Inflammatory macrophage treated with lipopolysaccharide for 1 hour (primary cell): ENCODE measurements at regions not wholly inside any gene's neighbourhood (a gene's known extent, or its start where the extent isn't known, plus 50 kb on each side); places are given as distances from the start of the nearest gene placed in this dataset.

Source experiments
- DNase-seq, 2 donors: peaks; one replicate each; pipeline ENCODE4 v3.0.0-alpha.2; 2020 to 2022

DNA sequence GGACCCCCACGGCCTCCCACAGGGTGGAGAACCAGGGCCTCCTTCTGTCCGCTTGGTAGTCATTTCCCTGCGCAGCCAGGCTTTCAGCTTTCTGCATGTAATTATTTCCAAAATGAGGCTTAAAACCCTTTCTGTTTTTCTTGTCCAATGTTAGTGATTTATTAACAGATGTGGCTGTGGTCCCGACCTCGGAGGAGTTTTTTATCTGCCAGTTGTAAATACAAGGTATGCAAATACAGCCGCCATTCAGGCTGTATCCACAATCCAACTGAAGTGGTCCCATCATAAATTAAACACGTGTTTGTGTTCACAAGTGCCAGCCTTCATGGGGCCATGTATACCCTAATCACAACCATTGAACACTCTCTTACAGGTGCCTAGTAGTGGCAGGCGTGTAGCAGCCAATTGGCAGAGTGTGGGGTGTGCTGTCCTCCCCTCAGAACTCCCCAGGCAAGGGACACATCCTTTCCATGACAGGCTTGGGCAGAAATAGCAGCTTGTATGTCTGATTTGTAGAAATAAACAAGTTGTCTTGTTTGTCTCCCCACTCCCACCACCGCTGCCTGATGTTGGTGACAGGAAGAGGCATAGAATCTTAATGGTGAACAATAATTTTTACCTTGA is 251.3 kb upstream of the MKI67 start:
- no peak for DNase-seq

DNA sequence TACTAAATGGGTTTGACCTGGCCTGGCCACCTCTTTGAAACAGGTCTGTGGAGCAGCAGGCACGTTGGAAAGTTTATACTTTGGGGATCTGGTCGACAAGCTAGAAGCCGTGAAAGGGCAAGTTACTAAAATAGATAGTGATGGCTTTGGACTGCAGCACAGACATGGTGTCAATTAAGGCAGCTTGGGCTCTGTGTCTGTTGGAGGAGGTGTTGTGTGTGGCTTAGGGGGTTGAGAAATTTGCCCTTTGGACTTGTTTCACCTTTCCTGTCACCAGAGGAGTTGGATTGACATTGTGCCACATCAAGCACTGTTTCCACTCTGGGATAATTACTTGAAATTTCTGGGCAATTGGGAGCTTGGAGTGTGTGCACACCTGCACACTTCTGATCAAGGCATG is 251.8 kb upstream of the MKI67 start:
- DNase-seq: no peak

DNA sequence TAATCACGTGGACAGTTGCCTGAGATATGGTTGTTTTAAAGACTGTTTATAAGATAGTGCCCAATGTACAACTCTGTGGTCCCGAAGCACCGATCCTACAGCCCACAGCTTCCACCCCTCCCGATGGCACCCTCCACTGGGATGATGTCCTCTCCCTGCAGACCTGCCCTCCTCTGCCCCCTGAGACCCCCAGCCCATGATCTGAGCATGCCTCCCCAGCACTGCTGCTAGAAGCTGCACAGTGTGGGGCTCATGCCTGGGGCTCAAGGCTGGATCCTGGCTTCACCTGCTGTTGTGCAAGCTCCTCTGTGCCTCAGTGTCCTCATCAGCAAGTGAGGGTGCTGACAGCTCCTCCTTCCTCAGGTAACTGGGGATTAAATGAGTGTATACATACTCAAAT is 254.7 kb upstream of the MKI67 start:
- DNase-seq: no peak

DNA sequence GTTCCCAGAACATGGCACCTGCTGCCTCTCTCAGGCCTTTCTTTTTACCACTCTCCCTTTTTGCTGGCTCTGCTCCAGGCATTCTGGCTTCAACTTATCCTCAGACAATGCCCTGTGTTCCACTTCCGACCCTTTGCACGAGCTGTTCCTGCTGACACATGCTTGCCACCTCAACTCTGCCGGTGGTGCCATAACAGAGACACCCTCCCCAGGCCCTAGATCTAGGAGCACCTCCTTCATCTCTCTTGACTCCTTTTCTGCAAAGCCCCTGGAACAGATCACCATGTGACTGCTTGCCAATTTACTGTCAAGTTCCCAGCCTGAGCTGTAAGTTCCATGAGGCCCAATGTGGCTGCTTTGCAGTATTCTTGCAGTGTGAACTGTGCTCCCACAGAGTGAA is 256.0 kb upstream of the MKI67 start:
- DNase-seq: no peak

DNA sequence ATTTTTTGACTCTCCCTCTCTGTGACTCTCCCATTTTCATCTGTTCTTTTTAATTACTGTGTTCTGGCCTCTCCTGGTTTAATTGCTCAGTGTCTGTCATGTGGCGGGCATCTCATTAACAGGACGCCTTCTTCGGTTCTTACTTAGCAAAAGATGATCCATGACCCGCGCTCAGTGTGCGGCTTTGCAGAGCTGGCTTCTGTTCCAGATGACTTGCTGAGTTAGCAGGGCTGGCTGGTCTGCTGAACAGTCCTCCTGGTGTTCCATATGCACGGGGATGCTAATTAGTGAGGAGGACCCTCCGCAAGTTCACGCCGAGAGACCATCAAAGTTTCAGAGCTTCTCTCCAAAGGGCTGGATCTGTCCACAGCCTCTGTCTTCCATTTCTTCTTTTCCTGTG is 258.6 kb upstream of the MKI67 start:
- DNase-seq: no peak

DNA sequence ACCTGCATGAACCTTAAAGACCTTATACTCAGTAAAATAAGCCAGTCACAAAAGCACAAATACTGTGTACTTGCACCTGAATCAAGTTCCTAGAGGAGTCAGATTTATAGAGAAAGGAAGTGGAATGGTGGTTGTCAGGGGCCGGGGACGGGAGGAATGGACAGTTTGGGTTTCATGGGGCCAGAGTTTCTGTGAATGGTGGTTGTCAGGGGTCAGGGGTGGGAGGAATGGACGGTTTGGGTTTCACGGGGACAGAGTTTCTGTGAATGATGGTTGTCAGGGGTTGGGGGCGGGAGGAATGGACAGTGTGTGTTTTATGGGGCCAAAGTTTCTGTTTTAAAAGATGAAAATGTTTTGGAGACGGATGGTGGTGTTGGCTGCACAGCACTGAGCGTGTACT is 260.0 kb upstream of the MKI67 start:
- DNase-seq: no peak

DNA sequence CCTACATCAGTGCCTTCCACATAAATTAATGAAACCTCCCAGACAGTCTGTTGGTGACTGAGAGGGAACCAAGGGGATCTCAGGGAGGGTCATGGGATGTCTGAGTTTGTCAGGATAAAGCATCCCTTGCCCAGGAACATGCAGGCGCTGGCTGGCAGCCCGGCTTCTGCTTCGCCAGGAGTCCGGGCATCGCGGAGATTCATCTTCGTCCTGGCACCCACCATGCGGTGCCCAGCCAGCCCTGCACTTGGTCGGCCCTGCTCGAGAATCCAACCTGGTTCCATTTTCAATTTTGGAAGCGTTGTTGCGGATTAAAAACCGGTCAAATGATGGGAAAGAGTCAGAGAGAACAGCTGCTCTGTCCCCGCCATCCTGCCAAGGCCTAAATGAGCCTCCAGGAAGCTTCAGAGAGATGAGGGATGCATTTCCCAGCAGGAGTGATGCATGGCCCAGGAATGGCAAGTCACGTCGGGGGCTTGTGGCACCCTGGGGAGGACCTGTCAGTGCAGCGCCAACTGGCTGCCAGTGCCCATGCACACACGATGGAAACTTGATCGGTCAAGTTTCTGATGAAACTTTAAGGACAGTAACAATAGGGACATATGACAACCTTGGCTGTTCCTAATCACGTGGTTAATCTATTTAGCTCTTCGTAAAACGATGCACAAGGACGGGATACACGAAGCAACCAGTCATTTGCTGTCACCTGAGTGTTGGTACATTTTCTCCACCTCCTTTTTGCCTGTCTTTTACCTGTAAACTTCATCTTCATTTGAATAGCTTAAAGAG is 260.8 kb upstream of the MKI67 start:
- DNase-seq: no peak

DNA sequence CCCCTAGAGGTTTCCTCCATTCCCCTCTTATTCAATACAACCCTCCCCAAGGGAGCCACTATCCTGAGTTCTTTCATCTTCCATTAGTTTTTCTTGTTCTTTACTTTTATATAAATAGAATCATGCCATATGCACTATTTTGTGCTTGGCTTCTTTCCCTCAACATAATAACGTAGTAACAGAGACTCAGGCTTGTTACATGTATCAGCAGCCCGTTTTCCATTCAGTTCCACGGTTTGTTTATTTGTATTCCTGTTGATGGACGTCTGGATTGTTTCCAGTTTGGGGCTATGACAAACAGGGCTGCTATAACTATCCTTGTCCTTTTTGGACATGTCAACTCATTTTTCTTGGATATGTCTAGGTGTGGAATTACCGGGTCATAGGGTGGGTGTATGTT is 264.4 kb upstream of the MKI67 start:
- no peak for DNase-seq

DNA sequence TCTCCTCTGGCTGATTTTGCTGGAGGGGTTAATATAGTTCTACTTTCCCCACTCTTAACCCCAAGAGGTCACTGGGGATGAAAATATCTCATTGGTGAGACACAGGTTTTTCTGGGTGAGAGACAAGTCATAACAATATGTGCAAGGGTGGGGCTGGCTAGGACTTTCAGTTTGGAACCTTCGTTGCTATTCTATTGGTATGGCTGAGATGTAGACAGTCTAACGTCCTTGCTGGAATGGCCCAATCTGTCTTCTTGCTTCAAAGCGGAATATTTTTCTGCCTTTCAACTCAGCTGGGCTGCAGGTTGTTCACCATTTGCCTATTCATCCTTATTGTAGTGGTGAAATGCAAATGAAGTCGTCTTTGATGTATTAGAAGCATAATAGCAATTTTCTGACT is 267.3 kb upstream of the MKI67 start:
- DNase-seq: no peak

DNA sequence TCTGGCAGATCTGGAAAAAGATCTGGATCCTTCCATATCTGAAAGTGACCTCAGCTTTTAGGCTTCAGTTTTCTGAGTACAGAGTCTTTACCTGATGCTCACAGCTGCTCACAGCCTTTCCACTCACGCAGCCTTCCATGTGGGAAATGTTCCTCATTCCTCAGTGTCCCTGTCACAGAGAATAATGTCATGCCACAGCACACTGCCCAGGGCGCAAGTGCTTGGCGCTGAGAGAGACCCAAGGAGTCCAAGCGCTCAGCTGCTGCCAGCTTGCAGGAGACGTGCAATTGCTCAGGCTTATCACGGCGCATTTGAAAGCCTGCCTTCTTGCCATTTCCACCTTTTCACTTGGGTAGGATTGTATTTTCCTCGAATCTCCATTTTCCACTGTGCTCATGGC is 271.9 kb upstream of the MKI67 start:
- no peak for DNase-seq

DNA sequence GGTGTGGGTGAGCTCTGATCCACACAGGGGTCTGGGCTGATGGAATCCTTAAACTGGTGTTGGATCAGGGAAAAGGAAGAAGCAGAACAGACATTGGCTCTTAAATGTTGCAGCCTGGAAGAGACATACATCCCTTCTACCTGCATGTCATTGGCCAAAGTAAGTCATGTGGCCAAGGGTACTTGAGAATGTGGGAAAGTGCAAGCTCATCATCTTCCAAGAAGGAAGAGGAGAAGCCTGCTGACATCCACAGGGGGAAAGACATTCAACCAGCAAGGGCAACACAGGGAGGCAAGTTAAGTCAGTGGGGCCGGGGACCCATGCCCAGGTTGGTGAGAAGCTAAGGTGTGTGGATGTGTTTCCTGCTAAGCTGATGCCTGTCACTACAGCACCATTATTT is 272.8 kb upstream of the MKI67 start:
- no peak for DNase-seq

DNA sequence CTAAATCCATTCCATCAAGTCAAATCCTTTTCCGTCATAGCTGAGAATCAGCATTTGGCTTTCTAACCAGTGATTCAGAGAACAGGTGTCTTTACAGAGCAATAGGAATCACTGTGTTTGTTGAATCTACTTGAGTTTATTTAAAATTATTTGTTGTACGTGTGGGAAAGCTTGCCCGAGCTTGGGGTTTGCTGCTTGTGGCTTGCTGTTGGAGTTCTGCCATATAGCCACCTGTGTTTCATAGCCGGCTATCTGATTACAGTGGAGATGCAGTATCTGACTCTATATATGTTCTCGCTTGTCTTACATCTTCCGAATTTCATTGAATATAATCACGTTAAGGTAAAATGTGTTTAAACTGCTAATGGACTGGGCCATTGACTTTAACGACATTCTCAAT is 274.3 kb upstream of the MKI67 start:
- DNase-seq: no peak

DNA sequence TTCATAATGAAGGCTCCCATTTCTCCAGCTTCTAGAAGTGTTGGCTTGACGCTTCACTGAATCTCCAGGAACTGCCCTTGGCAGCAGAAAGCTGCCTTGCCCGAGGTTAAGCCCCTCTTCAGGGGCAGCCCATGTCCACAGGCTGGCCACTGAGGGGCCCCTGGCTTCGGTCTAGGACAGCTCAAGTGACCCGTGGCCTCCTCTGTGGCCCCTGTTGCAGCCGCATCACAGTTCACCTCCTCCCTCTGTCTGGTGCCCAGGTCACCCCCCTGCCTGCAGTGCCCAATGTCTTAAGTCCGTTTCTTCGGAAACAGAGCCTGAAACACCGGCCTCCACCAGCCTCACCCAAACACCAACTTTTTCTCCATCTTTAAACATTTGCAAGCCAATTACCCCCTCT is 279.2 kb upstream of the MKI67 start:
- no peak for DNase-seq

DNA sequence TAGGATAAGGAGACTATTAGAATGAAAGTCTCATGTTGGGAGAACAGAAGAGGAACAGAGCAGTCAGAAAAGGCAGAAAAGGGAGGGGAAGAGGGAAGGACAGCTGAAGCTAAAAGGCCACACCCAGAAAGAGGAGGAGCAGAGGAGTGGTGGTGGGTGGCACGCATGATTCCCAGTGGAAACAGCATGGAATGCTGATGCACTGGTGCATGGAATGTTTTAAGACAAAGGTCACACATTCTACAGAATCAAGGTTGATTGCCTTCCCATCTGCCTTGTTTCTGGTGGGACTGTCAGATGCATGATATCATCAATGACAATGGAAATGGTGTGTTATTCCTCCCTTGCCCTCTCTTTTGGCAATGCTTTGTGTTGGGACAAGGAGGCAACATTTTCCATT is 285.4 kb upstream of the MKI67 start:
- no peak for DNase-seq

DNA sequence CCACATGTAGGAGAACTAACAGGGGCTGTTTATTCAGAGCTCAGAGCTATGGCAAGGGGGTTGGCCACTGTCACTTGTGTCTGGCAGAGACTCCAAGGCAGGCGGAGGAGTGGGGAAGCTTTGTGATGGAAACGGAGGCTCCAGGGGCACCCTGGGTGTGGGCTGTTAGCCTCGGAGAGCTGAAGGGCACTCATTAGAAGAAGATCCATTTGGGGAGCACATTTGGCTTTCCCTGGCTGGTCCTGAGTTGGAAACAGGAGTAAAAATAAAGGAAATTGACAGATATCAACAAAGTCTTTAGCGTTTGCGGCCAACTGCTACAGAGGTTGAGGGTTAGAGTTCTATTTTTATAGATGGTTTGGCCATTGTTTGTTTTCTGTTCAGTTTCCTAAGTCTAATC is 288.3 kb upstream of the MKI67 start:
- no peak for DNase-seq

DNA sequence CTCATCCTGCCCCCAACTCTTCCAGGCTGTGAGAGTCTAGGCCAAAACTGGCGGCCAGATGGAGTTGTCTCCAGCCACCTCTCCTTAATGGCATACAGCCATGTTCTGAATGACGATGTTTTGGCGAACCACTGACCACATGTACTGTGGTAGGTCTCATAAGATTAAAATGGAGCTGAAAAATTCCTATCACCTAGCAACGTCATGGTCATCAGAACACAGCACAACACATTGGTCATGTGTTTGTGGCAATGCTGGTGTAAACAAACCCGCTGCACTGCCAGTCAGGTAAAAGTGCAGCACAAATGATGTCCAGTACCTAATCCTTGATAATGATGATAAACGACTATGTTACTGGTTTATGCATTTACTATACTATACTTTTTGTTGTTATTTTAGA is 290.0 kb upstream of the MKI67 start:
- no peak for DNase-seq

DNA sequence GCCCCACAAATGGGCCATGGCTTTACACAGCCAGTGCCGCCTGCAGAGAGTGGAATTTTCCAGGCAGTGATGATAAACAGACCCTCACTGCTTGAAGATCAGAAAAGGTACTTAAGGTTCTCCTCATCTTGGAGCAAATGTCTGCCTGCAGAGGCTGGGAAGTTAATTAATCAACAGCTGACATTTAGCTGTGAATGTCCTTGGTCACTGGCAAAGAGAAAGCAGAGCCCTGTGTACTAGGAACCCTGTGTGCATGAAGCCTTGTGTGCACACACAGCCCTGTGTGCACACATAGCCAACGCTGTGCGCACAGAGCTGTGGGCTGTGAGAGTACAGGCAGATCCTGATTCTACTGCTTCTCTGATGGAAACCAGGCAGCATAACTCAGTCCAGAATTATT is 291.6 kb upstream of the MKI67 start:
- DNase-seq: no peak

DNA sequence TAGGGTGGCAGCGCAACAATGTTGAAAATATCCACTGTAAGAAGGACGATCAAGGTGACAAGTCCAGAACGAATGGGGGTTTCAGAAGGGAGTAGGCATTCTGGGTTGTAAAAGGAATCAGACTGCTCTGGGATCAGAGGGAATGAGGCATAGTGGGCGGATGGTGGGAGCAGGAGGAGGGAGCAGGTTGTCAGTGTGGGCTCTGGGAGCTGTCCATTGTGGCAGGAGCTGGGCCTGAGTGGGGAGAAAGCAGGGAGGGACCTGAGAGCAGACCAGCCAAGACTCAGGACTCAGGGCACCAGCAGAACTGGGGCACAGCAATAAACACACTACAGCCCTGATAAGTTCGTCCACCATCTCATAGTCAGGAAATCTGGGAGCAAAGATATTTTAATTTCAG is 292.6 kb upstream of the MKI67 start:
- DNase-seq: no peak

DNA sequence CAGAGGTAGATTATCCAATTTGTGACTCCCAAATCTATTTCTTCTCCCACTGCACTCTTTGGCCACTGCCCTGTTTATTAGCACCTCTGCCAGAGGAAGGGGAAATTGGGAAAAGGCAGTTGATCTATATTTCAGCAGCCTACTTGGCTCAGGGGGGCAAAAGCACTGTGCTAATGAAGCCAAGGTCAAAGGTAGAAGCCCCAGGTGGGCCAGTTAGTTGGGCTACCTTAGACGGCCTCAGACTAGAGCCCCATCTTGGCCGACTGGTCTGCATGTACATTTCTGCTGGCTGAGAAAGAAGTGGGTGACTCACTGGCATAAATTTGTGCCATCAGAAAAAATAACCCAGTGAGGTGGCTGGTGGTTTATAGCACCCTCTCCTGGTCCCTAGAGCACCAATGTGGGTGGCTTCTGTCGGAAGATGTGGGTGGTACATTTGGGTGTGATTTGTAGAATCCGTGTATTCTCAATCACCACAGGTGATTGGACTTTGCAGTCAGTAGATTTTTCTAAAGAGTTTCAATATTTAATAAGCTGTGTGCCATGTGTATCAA is 293.3 kb upstream of the MKI67 start:
- no peak for DNase-seq

DNA sequence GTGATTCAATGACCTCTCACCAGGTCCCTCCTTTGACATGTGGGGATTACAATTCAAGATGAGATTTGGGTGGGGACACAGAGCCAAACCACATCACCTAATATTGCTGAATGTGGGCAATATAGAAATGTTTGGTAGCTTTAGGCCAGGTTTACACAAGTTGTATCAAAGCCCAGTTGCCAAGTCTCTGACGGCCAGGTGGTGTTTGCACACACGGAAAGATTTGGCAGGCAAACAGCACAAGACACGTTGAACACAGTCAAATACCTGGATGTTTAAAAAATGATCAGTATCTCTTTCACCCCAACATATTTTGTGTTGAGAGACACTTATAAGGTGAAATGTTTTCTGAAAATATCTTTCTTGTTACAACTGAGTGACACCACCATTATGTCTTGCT is 294.4 kb upstream of the MKI67 start:
- DNase-seq: no peak

DNA sequence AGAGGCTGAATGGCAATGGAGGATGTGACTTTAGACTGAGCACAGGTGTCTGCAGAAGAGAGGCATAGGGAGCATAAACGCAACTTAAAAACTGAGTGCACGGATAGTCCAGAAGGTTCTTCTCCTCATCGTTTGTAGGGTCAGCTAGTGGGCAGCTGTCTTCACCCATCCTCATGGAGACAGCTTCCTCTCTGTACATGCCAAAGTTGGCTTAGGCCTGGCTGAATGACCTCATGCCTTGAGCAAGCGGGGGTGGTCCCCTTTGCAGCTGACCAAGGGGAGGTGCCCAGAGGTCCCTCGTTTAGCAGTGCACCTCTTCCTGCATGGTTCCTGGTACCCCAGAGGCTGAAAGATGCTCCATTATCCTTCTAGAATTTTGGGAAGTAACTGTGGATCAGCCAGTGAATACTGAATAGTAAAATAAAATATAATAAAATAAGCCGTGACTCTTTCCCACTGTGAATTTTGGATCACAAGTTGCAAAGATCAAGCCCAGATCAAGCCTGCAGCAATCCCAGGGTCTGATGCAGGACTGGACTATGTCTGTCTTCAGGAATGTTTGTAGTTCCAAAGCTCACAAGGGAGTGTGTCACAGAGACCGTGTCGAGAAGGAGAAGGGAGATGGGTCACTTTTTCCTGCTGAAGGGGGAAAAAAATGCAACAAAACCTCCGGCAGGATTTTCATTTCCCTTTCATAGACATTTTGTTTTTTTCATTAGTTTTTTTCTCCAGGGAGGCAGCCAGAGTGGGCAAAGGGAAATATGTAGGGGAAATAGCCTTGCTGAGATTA is 295.3 kb upstream of the MKI67 start:
- no peak for DNase-seq

DNA sequence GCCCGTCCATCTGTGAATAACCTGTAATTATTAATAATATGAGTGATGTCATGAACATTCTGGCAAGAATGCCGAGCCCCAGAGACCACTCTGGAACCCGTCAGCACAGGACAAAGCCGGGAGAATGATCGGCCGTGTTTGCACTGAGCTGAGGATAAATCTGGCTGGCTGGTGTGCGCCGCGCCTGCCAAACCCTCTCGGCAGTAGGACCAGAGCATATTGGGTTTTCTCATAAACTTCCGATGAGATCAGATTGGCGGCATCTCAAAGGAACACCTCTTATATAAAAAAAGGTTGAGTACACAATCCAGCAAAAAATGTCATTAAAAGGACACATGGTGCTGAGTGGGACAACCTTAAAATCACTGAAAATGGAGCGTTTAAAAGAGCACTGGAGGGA is 296.0 kb upstream of the MKI67 start:
- no peak for DNase-seq

DNA sequence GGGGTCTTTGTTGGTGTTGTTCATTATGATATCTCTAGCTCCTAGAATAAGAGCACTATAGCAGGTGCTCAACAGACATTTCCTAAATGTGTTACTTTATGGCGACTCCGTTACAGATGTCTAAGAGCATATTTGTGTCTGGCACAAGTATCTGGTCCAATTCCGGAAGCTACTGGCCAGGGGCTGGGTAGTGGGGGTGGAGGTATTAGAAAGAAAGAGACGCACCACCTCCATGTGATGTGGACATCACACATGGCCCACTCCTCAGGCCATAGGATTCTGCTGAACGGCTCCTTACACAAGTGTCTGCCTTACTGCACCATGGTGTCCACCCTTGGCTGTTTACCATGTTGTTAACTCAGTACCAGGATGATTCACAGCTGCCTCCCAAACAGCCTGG is 296.8 kb upstream of the MKI67 start:
- DNase-seq: no peak

DNA sequence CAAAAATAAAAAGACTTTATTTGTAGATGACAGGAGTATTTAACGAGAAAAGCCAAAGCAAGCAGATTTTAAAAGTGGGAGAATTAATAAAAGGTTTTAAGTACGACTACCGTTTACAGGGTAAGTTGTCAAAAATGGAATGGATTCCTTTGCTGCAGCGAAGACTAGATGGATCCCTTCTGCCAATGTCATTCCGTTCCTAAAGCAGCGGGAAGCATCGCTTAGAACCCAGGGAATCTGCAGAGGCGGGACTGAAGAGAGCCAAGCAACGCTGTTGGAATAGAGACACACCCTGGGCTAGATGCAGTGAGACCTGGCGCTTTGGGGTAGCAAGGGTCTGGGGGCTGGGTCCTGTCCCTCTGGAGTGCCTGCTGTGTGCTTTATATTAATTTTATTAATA is 303.1 kb upstream of the MKI67 start:
- DNase-seq: no peak
